GM19240 (cell line): ENCODE measurements at regions not wholly inside any gene's neighbourhood (a gene's known extent, or its start where the extent isn't known, plus 50 kb on each side); places are given as distances from the start of the nearest gene placed in this dataset.
A peak's percentile ranks its signal among the peaks of the same experiment; 100 is the strongest.
"Not testable (repeated sequence)": the region's sequence is repeated elsewhere in the genome, so short reads cannot be mapped to it uniquely, and the experiment has no call there.

Experiments
- DNase-seq: peaks from one replicate; pipeline ENCODE4 v3.0.0; 2011; ENCODE audit warnings: low spot score; ENCODE audit not compliant: insufficient read length

DNA sequence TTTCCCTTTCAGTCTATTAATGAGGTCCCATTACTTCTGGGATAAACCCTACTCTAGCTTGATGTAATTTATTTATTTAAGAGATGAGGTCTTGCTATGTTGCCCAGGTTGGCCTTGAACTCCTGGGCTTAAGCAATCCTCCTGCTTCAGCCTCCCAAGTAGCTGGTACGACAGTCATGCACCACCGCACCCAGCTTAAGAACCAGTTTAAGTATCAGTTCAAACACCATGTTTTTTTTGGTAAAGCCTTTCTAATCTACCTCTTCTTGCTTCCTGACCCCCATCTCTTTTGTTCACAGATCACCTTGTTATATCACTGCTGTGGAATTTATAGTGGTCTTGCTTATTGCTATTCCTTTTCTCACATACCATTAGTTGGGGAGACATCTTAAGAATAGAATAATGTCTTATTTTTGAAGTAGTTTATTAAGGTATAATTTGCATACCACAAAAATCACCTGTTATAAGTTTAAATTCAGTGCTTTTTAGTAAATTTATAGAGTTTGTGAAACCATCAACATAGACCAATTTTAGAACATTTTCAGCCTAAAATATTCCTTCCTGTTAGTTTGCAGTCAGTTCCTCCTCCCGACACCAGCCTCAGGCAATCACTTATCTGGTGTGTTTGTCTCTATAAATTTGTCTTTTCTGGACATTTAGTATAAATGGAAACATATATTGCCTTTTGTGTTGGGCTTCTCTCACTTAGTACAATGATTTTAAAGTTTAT, 257.9 kb downstream of the PDCD6IP start:
- DNase-seq: no peak

DNA sequence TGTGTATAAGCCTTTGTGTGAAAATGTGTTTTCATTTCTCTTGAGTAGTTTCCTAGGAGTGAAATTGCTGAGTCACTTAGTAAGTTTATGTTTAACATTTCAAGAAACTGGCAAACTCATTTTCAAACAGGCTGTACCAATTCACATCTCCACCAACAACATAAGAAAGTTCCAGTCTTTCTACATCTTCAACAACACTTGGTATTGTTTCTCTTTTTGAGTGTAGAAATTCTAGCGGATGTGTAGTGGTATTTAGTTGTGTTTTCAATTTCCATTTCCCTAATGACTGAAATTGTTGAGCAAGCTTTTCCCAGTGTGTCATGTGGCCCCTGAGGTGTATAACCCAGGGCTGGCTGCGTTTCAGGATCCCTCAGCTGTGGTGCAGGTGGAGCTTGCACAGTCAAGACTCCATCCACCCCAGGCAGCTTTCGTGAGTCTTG, 258.5 kb downstream of the PDCD6IP start:
- DNase-seq: no peak

DNA sequence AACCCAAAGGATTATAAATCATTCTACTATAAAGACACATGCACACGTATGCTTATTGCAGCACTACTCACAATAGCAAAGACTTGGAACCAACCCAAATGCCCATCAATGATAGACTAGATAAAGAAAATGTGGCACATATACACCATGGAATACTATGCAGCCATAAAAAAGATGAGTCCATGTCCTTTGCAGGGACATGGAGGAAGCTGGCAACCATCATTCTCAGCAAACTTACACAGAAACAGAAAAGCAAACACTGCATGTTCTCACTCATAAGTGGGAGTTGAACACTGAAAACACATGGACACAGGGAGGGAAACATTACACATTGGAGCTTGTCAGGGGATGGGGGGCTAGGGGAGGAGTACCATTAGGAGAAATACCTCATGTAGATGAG, 262.6 kb downstream of the PDCD6IP start:
- DNase-seq: not testable (repeated sequence)

- no peak for DNase-seq
Measured at GRCh38 chr3:34065901-34066300, 267.5 kb downstream of the PDCD6IP start.

DNA sequence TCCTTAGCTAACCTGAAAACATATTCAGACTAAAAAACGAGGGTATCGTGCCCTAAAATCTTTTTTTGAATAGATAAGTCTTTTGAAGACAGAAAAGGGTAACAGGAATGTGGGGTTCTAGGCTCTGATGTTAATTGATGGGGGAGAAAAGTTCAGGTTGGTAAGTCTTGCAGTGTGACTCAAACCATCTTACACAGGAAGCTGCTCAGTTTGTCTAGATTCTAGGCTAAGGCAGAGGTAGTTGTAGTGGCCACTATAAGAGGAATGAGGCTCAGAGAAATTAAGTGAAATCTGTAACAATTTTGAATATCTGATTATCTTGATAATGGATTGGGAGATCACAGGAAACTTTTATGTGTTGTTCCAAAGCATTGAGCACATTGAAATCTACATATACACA, 267.9 kb downstream of the PDCD6IP start:
- no peak for DNase-seq

- no peak for DNase-seq
Measured at GRCh38 chr3:34066999-34067398, 268.6 kb downstream of the PDCD6IP start.

GRCh38 chr3:34067536-34068051, 269.2 kb downstream of the PDCD6IP start:
- no peak for DNase-seq

- DNase-seq: no peak
Measured at GRCh38 chr3:34068505-34068904, 270.1 kb downstream of the PDCD6IP start.

- DNase-seq: no peak
Measured at GRCh38 chr3:34070831-34071585, 272.6 kb downstream of the PDCD6IP start.

DNA sequence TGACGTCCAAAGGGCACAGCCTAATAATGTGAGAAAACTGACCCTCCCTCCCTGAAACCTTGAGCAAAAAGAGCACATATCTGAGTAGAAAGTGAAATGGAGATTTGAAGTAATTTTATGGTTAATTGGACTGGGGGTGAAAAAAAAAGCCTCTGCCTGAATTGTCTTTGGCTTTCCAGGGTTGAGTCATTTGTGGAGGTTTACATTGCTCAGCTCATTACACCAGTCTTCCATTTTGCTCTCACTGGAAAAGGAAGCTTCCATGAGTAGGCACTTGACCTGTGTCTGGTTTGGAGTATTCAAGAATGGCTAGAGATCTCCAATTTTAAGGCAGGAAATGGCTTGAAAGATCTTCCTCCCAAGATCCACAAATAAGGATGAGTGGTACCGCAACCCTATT, 273.9 kb downstream of the PDCD6IP start:
- DNase-seq: no peak

DNA sequence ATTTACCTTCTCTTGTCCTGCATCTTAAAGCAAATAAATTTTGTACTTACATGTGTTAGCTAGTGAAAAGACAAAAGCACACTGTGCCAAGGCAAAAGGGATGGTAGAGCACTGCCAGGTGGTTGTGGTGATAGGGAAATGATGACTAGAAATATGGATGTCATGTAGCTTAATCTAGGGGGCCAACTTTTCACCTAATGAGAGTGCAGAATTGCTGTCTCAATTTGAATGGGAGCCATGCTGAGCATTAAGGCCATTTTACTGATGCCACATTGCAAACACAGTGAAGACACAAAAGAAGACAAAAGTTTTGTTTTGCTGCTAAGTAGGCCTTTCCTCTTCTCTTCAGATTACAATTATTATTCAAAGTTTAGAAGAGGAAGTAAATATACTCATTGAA, 274.7 kb downstream of the PDCD6IP start:
- no peak for DNase-seq

DNA sequence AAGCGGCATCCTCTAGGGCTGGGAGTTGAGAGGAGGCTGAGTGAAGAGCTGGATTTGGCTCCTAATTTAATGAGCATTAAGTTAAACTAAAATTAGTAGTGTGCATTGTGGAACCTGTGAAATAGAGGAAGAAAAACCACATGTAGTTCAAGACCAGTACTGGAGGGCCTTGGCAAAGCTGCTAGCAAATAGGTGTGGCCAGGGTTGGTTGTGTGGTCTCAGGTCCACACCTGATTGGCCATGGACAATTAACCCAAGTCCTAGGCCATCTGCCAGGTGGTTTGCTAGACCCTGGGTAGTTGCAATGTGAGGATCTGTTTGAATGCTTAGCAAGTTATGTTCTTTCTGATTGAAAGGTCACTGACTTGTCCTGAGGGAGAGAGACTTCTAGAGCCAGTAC, 275.5 kb downstream of the PDCD6IP start:
- DNase-seq: no peak

GRCh38 chr3:34075975-34076374, 277.5 kb downstream of the PDCD6IP start:
- no peak for DNase-seq

DNA sequence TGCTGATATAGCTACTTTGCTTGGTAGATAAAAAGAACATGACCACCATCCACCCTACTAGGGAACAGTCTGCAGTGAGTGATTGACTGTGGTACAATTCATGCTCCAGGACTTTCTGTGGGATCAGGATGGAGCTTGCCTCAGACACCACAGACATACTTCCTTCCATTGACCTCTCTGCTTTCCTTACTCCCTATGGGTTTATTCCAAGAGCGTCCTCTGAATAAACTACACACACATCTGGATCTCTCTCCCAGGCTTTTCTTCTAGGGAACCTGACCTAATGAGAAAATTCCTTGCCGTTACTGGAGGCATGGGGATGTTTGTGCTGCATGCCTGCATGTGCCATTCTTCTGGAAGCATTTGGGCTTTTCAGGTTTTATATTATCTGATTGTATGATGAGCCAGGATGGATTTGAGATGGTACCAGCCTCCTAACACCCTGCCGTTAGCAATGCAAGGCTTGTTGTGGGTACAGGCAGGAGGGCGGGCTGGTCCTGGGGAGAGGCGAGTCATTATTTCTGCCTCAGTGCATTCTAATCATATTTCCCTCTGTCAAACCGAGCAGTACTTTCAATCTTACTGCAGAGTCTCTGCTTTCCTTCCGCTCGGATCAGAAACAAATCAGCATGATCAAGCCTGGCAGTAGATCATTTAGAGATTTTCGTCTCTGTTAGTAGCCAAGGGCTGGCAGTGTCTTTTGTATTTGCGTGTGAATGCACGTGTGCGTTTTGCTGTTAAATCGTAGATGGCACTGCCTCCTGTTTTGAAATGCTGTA, 279.2 kb downstream of the PDCD6IP start:
- no peak for DNase-seq

DNA sequence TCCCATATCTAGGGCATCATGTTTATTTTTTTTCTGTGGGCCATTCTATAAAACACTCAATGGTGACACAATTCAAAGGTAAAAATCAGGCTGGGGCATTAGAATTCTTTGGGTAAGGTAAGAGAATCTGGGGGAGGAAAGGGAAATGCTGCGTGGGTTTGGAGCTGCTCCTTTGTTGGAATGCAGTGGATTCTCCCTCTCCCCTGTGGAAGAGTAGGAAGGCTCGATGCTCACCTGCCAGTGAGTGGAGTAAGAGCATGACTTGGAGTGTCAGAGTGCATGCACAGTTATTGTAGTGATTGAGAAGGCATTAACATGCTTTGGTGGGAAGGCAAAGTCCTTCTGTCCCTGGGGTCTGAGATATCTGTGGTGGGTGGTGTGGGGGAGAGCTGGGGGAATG, 280.0 kb downstream of the PDCD6IP start:
- DNase-seq: no peak

- DNase-seq: not testable (repeated sequence)
Measured at GRCh38 chr3:34079849-34080248, 281.4 kb downstream of the PDCD6IP start.

GRCh38 chr3:34090379-34090778, 291.9 kb downstream of the PDCD6IP start:
- DNase-seq: not testable (repeated sequence)

- DNase-seq: no peak
Measured at GRCh38 chr3:34090876-34091275, 292.4 kb downstream of the PDCD6IP start.

- DNase-seq: not testable (repeated sequence)
Measured at GRCh38 chr3:34094280-34094679, 295.9 kb downstream of the PDCD6IP start.

DNA sequence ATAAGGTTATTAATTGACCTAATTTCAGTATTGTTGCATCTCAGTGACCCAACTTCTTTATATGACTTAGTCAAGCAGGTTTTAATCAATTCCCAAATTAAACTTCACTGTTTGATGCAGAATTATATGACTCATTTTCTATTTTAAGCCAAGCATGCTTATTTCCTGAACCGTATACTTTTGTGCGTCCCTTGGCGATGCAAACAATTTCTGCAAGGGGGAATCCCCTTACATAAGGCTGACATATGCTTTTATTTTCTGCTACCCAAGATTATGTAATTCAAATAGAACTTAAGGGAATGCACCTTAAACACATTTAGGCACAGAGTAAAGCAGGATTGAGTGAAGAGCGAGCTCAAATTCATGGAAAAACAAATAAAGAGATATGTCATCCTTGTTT, 303.9 kb downstream of the PDCD6IP start:
- no peak for DNase-seq

DNA sequence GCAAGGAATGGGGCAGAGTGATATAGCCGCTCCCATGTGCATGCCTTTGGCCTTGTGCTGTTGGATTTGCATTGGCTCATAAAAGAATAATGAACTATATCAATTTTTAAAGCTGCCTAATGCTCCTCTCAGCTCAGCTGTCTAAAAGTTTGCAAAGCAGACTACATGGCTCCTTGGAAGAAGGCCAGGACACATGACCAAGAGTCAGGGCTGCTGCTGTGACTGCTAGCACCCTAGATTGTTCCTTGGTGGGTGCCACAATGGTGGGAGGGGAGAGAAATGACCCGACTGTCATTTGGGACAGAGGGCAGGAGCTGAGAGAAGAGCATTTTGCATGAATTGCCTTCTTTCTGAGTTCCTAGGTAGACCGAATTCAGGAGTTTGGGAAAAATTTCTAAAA, 307.9 kb downstream of the PDCD6IP start:
- no peak for DNase-seq

GRCh38 chr3:34106879-34107278, 308.4 kb downstream of the PDCD6IP start:
- DNase-seq: peak; percentile 10
